ENCODE measurements at regions not wholly inside any gene's neighbourhood (a gene's known extent, or its start where the extent isn't known, plus 50 kb on each side); places are given as distances from the start of the nearest gene placed in this dataset.

GRCh38 chr4:37169956-37170355 lies 74.6 kb upstream of the NWD2 start:
- no peak for DNase-seq
- Histone ChIP-seq H3K4me1 (no peaks in the 10 kb centered on the region), H3K27me3 (no peaks in the 10 kb centered on the region), H3K36me3 (no peaks in the 10 kb centered on the region), H3K4me3 (no peak overlapping the region), H3K27ac (no peak overlapping the region), H3K9me3 (no peaks in the 10 kb centered on the region)
- no peak for TF ChIP-seq CTCF (IDR thresholded peaks at IDR 0.05)
- TF ChIP-seq POLR2A (IDR thresholded peaks at IDR 0.05): no peak

GRCh38 chr4:37188100-37188499 lies 56.4 kb upstream of the NWD2 start:
- TF ChIP-seq CTCF (IDR thresholded peaks at IDR 0.05) (no peak), POLR2A (IDR thresholded peaks at IDR 0.05) (no peak)
- H3K36me3 ChIP-seq: no peaks in the 10 kb centered on the region
- no peaks in the 10 kb centered on the region for H3K27me3 ChIP-seq
- no peak overlapping the region for H3K4me3 ChIP-seq
- no peak for DNase-seq
- H3K9me3 ChIP-seq: no peaks in the 10 kb centered on the region
- no peak overlapping the region for H3K27ac ChIP-seq
- H3K4me1 ChIP-seq: no peaks in the 10 kb centered on the region
